NOMO-1 treated with DMSO at 0.1 percent for 48 hours (cell line): ENCODE measurements at regions not wholly inside any gene's neighbourhood (a gene's known extent, or its start where the extent isn't known, plus 50 kb on each side); places are given as distances from the start of the nearest gene placed in this dataset.

Experiments
- DNase-seq: peaks from one replicate; lab custom pipeline; 2025; ENCODE audit not compliant: unreplicated experiment; lab: John Stamatoyannopoulos, UW

- no peak for DNase-seq
Observed at GRCh38 chr19:28224441-28224840, 988.5 kb downstream of the UQCRFS1 start.

- no peak for DNase-seq
Observed at GRCh38 chr19:28221736-28222135, 991.2 kb downstream of the UQCRFS1 start.

GRCh38 chr19:28218728-28219127 is 994.2 kb downstream of the UQCRFS1 start:
- no peak for DNase-seq

- no peak for DNase-seq
Observed at GRCh38 chr19:28217022-28217421, 995.9 kb downstream of the UQCRFS1 start.

- no peak for DNase-seq
Observed at GRCh38 chr19:28213470-28214082, 999.4 kb downstream of the UQCRFS1 start.

- DNase-seq: no peak
Observed at GRCh38 chr19:28210886-28211285, 1002.1 kb downstream of the UQCRFS1 start.

DNA sequence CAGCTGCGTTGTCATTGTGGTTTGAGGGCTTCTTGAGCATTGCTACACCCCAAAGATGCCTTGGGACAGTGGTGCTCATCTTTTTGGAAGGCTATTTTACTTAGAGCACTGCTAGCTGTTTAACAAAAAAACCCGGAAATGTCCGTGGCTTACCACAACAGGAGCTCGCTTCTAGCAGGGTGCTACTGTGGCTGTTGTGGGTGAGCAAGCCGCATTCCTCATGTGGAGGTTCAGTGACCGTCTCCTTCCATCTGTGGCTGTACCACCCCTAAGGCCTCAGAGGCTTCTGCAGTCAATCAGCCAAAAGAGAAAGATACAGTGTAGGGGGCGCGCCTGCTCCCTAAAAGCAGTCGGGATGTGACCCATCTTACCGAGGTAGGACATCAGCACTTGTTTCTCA is 1004.2 kb downstream of the UQCRFS1 start:
- no peak for DNase-seq

GRCh38 chr19:28207244-28207643 is 1005.7 kb downstream of the UQCRFS1 start:
- no peak for DNase-seq

- no peak for DNase-seq
Observed at GRCh38 chr19:28201462-28201943, 1011.4 kb downstream of the UQCRFS1 start.

DNA sequence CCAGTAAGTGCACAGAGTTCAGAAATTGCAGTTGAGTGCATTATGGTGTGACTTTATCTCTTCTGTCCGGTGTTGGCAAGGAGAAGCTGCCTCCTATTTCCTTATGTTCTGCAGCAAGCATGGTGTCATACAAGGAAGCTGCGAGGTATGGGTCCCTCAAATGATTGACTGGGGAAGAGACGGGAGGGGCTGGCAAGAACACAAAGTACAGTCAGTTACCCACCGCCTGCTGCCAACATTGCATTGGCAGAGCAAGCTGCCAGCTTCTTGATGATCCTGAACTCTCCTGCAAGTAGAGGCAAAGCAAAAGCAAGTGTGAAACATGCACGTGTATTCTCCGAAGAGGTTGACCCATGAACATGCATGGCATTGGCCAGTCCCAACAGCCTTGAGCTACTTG is 1013.6 kb downstream of the UQCRFS1 start:
- no peak for DNase-seq

DNA sequence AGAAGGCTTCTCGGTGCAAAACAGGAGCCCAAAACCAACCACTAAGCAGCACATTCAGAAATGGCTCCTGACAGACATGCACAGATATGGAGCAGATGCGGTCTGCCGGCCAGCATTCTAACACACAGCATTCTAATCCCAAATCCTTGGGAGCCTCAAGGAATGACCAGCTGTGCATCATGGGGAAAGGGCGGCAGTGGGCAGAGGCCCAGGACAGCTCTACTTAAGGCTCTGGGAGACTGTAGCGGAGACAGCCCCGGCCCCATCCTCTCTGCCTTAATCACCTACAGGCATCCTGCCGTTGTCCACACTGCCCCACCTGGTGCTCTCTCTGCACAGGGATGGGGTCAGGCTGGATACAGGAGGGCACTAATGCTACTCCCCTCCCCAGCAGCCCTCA is 1016.0 kb downstream of the UQCRFS1 start:
- DNase-seq: no peak

GRCh38 chr19:28196101-28196500 is 1016.9 kb downstream of the UQCRFS1 start:
- no peak for DNase-seq

DNA sequence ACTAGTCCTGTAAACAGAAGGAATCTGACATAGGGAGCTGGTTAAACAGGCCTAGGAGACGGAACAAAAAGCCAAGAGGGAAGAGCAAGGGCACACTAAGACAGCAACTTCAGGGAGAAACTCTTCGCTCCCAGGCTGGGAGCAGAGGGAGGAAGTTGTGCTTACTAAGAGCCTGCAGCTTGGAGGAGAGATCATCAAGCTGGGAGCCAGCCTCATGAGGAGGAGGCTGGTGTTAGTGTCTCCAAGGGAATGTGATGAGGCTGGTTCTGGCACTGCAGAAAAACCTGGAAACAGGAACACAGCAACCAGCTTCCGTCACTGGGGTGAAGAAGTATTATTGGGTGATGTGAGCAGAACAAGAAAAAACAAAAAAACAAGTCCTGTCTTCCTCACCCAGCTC is 1027.3 kb downstream of the UQCRFS1 start:
- DNase-seq: no peak

- no peak for DNase-seq
Observed at GRCh38 chr19:28184997-28185396, 1028.0 kb downstream of the UQCRFS1 start.

GRCh38 chr19:28176193-28176592 is 1036.8 kb downstream of the UQCRFS1 start:
- DNase-seq: no peak

GRCh38 chr19:28171983-28172382 is 1041.0 kb downstream of the UQCRFS1 start:
- DNase-seq: no peak

DNA sequence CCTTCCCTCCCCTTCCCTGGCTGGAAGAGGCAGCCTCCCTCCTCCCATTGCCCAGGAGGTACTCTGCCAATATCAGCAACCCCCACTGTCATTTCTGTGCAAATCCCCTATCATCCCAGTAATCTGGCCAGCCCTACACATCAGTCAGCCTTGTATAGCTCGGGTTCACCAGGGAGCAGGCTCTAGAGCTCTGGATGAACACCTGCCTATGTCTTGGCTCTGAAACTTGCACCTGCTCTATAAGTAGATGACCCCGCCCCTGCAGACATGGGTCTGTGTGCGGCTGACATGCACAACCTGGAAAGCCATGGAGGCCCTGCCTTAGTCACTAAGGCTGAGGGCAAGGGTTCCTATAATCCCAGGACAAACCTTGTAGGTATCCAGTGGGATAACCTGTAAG is 1042.9 kb downstream of the UQCRFS1 start:
- DNase-seq: no peak

DNA sequence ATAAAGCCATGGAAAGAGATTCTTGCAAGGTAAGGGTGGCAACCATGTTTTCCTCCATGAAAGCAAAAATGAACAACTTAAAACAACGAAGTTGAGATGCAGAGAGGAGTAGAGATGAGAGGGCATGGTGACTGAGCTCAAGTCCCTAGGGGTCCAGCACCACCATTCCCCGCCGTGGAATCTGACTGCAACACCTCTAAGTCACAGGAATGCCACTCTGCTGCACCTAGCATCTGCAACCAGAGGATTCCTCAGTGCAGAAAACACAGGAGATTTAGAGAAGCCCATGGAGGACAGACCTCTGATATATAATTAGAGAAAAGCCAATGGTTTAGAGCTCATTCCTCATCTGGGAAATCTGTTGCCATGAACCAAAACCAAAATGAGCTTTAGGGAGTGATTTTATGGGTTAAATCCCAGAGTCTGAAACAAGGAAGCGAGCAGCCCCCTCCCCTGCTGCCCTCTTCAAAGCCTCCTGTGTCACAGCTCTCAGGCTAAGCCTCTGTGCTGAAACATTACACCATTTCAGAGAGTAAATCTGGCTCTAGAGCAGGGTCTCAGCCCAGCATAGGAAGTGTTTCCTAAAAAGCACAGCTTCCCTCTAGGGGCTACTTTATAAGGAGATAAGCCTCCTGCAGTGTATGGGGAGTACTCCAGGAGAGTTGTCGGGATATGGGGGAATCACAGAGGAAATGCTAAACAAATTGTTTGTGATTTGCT is 1043.6 kb downstream of the UQCRFS1 start:
- DNase-seq: no peak

DNA sequence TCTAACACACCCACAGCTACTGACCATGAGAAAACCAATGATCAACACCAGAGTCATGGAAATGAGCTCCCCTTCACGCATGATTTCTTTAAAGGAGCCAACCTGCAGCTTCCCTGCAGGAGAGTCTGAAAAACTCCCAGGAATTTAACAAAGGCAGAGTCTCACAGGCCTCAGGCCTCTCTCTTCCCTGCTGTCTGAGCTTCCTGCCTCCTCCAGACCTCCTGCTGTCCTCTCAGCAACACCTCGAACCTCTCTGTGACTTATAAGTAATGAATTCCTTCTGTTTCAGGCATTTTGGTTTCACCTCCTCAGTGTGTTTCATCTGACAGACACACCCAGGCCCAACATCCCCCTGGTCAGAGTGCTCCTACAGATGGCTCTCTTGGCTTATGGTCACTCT is 1044.4 kb downstream of the UQCRFS1 start:
- no peak for DNase-seq

DNA sequence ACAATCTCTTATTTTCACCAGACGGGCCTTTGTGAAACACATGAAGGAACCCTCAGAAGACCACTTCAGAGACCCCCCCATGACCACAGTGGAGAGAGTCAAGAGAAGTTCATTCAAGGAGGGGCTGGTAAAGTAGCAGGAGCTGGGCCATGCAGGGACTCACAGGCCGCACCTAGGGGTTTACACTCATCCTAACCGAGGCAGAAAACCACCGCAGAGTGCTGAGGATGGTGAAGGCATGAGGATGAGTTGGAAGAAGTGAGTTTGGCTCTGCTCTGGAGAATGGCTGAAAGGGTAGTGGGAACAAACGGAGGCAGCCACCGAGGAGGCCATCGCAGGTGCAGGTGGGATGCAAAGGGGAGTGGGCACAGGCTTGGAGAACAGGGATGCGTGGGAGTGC is 1046.9 kb downstream of the UQCRFS1 start:
- no peak for DNase-seq

GRCh38 chr19:28164214-28164613 is 1048.7 kb downstream of the UQCRFS1 start:
- no peak for DNase-seq

GRCh38 chr19:28159065-28159464 is 1053.9 kb downstream of the UQCRFS1 start:
- no peak for DNase-seq

GRCh38 chr19:28155265-28155664 is 1057.7 kb downstream of the UQCRFS1 start:
- DNase-seq: no peak
